Thymus (tissue), 11 donors: ENCODE measurements at regions not wholly inside any gene's neighbourhood (a gene's known extent, or its start where the extent isn't known, plus 50 kb on each side); places are given as distances from the start of the nearest gene placed in this dataset.

ENCODE experiments used
- DNase-seq, 9 donors: peaks; one replicate each; pipeline ENCODE4 v3.0.0-alpha.2; 2013; ENCODE audit warnings: low spot score in 9 of 9, low read depth in 6 of 9, missing footprints in 1 of 9
- H3K27ac ChIP-seq, 2 donors: one replicate each; pipeline ENCODE4 v1.5.1; 2013; ENCODE audit warnings: control low read depth in 1 of 2, low read depth in 1 of 2, low read length in 1 of 2, mild to moderate bottlenecking in 1 of 2, moderate library complexity in 1 of 2
- H3K27me3 ChIP-seq, 2 donors: one replicate each; pipeline ENCODE4 v1.5.1; 2013; ENCODE audit warnings: low read length in 1 of 2; ENCODE audit not compliant: control insufficient read depth in 2 of 2, insufficient read depth in 1 of 2
- H3K36me3 ChIP-seq, 2 donors: one replicate each; pipeline ENCODE4 v1.5.1; 2013; ENCODE audit warnings: low read length in 1 of 2, mild to moderate bottlenecking in 1 of 2, moderate library complexity in 1 of 2; ENCODE audit not compliant: control insufficient read depth in 2 of 2, insufficient read depth in 2 of 2
- H3K4me1 ChIP-seq, 2 donors: one replicate each; pipeline ENCODE4 v1.5.1; 2013; ENCODE audit warnings: low read length in 2 of 2; ENCODE audit not compliant: control insufficient read depth in 2 of 2, insufficient read depth in 2 of 2
- H3K4me3 ChIP-seq, 2 donors: one replicate each; pipeline ENCODE4 v1.5.1; 2013; ENCODE audit warnings: low read length in 2 of 2, control low read depth in 1 of 2, mild to moderate bottlenecking in 1 of 2
- H3K9me3 ChIP-seq, 2 donors: one replicate each; pipeline ENCODE4 v1.5.1; 2013; ENCODE audit warnings: low read length in 1 of 2, mild to moderate bottlenecking in 1 of 2; ENCODE audit not compliant: control insufficient read depth in 2 of 2, insufficient read depth in 1 of 2
- WGBS: extraction: QIAGEN DNeasy Blood & Tissue Kit; methylation state at CpG from one replicate; pipeline ENCODE4 v1.1.7; 2013; 5-methylcytosine and 5-hydroxymethylcytosine counted together
- donor health status: healthy.

- Histone ChIP-seq H3K36me3 (no peaks in the 10 kb centered on the region), H3K27me3 (no peaks in the 10 kb centered on the region), H3K9me3 (no peaks in the 10 kb centered on the region), H3K27ac (no peak overlapping the region), H3K4me1 (no peaks in the 10 kb centered on the region), H3K4me3 (no peak overlapping the region)
- WGBS, result 93% methylated on average over 1 of the region's 1 CpG
- DNase-seq, result no peak
These were observed 421.6 kb downstream of the PCDH7 start for GRCh38 chr4:31141832-31142142.

GRCh38 chr4:31146366-31146765 is 426.2 kb downstream of the PCDH7 start:
- no peak for DNase-seq
- Histone ChIP-seq H3K9me3 (no peaks in the 10 kb centered on the region), H3K4me1 (no peaks in the 10 kb centered on the region), H3K36me3 (no peaks in the 10 kb centered on the region), H3K27ac (no peak overlapping the region), H3K4me3 (no peak overlapping the region), H3K27me3 (no peaks in the 10 kb centered on the region)
- WGBS, result 94% methylated on average over 6 of the region's 6 CpGs

GRCh38 chr4:31148990-31149389 is 428.8 kb downstream of the PCDH7 start:
- no peaks in the 10 kb centered on the region for H3K4me1 ChIP-seq
- DNase-seq, result no peak
- WGBS, result 77% methylated on average over 1 of the region's 1 CpG

GRCh38 chr4:31156221-31156620 is 436.1 kb downstream of the PCDH7 start:
- no peak for DNase-seq
- Histone ChIP-seq H3K27me3 (no peaks in the 10 kb centered on the region), H3K9me3 (no peaks in the 10 kb centered on the region), H3K4me3 (no peak overlapping the region), H3K27ac (no peak overlapping the region), H3K36me3 (no peaks in the 10 kb centered on the region), H3K4me1 (no peaks in the 10 kb centered on the region)
- 87% methylated on average over 1 of the region's 1 CpG for WGBS

More at GRCh38 chr4:31148990-31149389, 428.8 kb downstream of the PCDH7 start:
- Histone ChIP-seq H3K9me3 (no peaks in the 10 kb centered on the region), H3K36me3 (no peaks in the 10 kb centered on the region), H3K27ac (no peak overlapping the region), H3K4me3 (no peak overlapping the region), H3K27me3 (no peaks in the 10 kb centered on the region)

- no peak overlapping the region for H3K27ac ChIP-seq
These were observed 440.0 kb downstream of the PCDH7 start for GRCh38 chr4:31160146-31160545.

GRCh38 chr4:31169846-31170245 is 449.7 kb downstream of the PCDH7 start:
- H3K27me3 ChIP-seq, result no peaks in the 10 kb centered on the region
- no peaks in the 10 kb centered on the region for H3K9me3 ChIP-seq
- WGBS, result 77% methylated on average over 5 of the region's 5 CpGs
- no peaks in the 10 kb centered on the region for H3K36me3 ChIP-seq
- H3K27ac ChIP-seq, result no peak overlapping the region
- H3K4me3 ChIP-seq, result no peak overlapping the region
- H3K4me1 ChIP-seq, result no peaks in the 10 kb centered on the region
- DNase-seq, result no peak

More at GRCh38 chr4:31160146-31160545, 440.0 kb downstream of the PCDH7 start:
- Histone ChIP-seq H3K9me3 (no peaks in the 10 kb centered on the region), H3K36me3 (no peaks in the 10 kb centered on the region), H3K27me3 (no peaks in the 10 kb centered on the region), H3K4me3 (no peak overlapping the region), H3K4me1 (no peaks in the 10 kb centered on the region)
- 83% methylated on average over 3 of the region's 3 CpGs for WGBS
- no peak for DNase-seq

GRCh38 chr4:31171362-31171761 is 451.2 kb downstream of the PCDH7 start:
- Histone ChIP-seq H3K36me3 (no peaks in the 10 kb centered on the region), H3K27me3 (no peaks in the 10 kb centered on the region), H3K9me3 (no peaks in the 10 kb centered on the region), H3K4me3 (no peak overlapping the region), H3K4me1 (no peaks in the 10 kb centered on the region), H3K27ac (no peak overlapping the region)
- DNase-seq, result no peak
- 94% methylated on average over 4 of the region's 4 CpGs for WGBS

- 90% methylated on average over 5 of the region's 5 CpGs for WGBS
- no peak for DNase-seq
- no peak overlapping the region for H3K4me3 ChIP-seq
These were observed 455.2 kb downstream of the PCDH7 start for GRCh38 chr4:31175242-31175910.

GRCh38 chr4:31183256-31183655 is 463.1 kb downstream of the PCDH7 start:
- no peak for DNase-seq
- Histone ChIP-seq H3K36me3 (no peaks in the 10 kb centered on the region), H3K27ac (no peak overlapping the region), H3K9me3 (peaks cover 0 to 6% of the 10 kb centered on the region in 2 donors), H3K4me1 (no peaks in the 10 kb centered on the region), H3K27me3 (no peaks in the 10 kb centered on the region), H3K4me3 (no peak overlapping the region)
- WGBS, result 92% methylated on average over 4 of the region's 4 CpGs

More at GRCh38 chr4:31175242-31175910, 455.2 kb downstream of the PCDH7 start:
- H3K27me3 ChIP-seq, result no peaks in the 10 kb centered on the region
- H3K27ac ChIP-seq, result no peak overlapping the region
- no peaks in the 10 kb centered on the region for H3K4me1 ChIP-seq
- no peaks in the 10 kb centered on the region for H3K36me3 ChIP-seq
- no peaks in the 10 kb centered on the region for H3K9me3 ChIP-seq
